Prostate gland (tissue), 2 donors: ENCODE measurements at regions not wholly inside any gene's neighbourhood (a gene's known extent, or its start where the extent isn't known, plus 50 kb on each side); places are given as distances from the start of the nearest gene placed in this dataset.
"Not testable (repeated sequence)": the region's sequence is repeated elsewhere in the genome, so short reads cannot be mapped to it uniquely, and the experiment has no call there.

Experiments used
- DNase-seq: peaks from one replicate; pipeline ENCODE4 v3.0.0-alpha.2; 2019; ENCODE audit warnings: low spot score
- H3K27ac ChIP-seq, 2 donors: fragments of 200-600 bp; sonication (generic); 2 replicates each; pipeline ENCODE4 v1.5.1; 2017 to 2019
- H3K27me3 ChIP-seq: fragments of 200-600 bp; sonication (generic); replicated peaks from 2 replicates; pipeline ENCODE4 v1.5.1; 2019; ENCODE audit not compliant: insufficient read depth
- H3K36me3 ChIP-seq, 2 donors: fragments of 200-600 bp; sonication (generic); 1 replicate in 1 of 2; 2 replicates in 1 of 2; pipeline versions ENCODE4 v1.5.1 to v1.8.1; 2017 to 2019
- H3K4me1 ChIP-seq: fragments of 200-600 bp; sonication (generic); replicated peaks from 2 replicates; pipeline ENCODE4 v1.5.1; 2019
- H3K4me3 ChIP-seq, 2 donors: fragments of 200-600 bp; sonication (generic); 2 replicates each; pipeline ENCODE4 v1.5.1; 2017 to 2019
- H3K9me3 ChIP-seq: fragments of 200-600 bp; sonication (generic); 2 replicates; pipeline ENCODE4 v1.5.1; 2017
- POLR2A ChIP-seq: fragments of 450-650 bp; IDR thresholded peaks from one replicate; pipeline ENCODE4 v1.6.1; 2016; ENCODE audit warnings: antibody characterized with exemption, mild to moderate bottlenecking
- POLR2AphosphoS5 ChIP-seq: sonication (generic); formaldehyde crosslinking; IDR thresholded peaks from one replicate; pipeline ENCODE4 v1.6.1; 2017; ENCODE audit warnings: antibody characterized with exemption
- WGBS: methylation state at CpG from one replicate; pipeline ENCODE4 v1.1.5; 2018; 5-methylcytosine and 5-hydroxymethylcytosine counted together
- intact Hi-C: fragments of 100-400 bp; cut with DNase I; formaldehyde crosslinking; loops from one replicate; pipeline ENCODE4 v1.14.2; 2022
- TF ChIP-seq, protein P1 (sequence below), 4 experiments: fragments of 200-600 bp in 2 of 4; fragments of 450-650 bp in 2 of 4; sonication (generic) in 2 of 4; IDR thresholded peaks; 1 replicate in 3 of 4; 2 replicates in 1 of 4; pipeline ENCODE4 v1.5.1; 2016 to 2019; ENCODE audit warnings: antibody characterized with exemption in 4 of 4, mild to moderate bottlenecking in 2 of 4, moderate library complexity in 2 of 4

DNA sequence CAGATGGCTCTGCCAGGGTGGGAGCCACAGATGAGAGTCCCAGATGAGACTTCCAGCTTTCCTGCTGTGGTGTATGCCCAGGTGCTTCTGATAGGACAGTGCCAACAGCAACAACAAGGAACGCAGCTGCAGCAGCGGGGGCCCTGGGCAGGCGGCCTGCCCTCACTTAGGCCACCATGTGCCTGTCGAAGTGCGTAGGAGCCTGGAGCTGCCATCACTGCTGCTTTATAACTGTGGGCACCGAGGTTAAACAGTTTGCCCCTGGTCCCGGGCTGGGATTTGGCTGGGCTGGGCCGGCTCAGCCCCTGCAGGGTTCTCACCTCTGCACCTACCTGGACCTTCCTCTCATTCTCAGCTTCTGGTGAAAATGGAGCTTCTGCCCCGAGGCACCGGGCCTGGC lies 54.4 kb upstream of the LRPAP1 start:
- H3K4me3 ChIP-seq, H3K4me1 ChIP-seq, H3K9me3 ChIP-seq, intact Hi-C loops, H3K27ac ChIP-seq, H3K36me3 ChIP-seq, DNase-seq, H3K27me3 ChIP-seq: not testable (repeated sequence)
- 93% methylated on average over 10 of the region's 10 CpGs for WGBS

DNA sequence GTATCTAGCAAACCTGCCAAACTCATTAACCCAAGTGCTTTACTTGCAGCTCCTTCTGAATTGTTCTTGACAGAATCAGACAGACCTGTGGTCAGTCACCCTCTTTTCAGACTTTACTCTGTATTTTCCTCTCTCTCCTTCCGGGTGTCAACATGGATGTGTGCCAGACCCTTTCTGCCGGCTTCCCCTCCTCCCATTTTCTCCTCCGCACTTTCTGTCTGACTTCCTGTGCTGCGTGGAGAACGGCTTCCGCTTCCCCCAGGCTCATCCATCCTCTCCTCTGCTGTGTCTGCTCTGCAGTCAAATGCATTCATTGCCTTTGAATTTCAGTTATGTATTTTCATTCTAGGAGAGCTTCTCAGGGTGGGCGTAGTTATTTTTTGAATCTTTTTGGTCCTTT lies 53.3 kb upstream of the LRPAP1 start:
- H3K36me3 ChIP-seq, intact Hi-C loops, H3K4me3 ChIP-seq, H3K27ac ChIP-seq, H3K9me3 ChIP-seq, H3K27me3 ChIP-seq, DNase-seq, H3K4me1 ChIP-seq: not testable (repeated sequence)
- 38% methylated on average over 7 of the region's 7 CpGs for WGBS

DNA sequence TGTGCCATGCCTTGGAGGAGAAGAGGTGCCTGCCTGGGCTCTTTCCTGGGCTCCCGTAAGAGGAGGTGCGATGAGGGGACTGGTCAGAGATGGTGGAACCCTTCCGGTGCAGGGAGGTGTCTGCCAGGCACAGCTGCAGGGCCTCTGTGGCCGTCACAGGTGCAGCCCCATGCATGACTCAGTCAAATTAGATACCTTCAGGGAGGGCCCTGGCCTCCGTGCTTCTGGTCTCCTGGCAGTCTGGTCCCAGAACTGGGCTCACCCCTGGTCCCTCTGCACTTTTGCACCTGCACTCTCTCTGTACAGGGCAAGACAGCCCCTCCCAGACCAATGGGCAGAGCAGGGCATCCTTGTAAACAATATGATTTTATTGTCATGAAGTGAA lies 49.9 kb upstream of the LRPAP1 start:
- Histone ChIP-seq H3K4me3 (no peak overlapping the region), H3K27me3 (no peaks in the 10 kb centered on the region), H3K4me1 (no peaks in the 10 kb centered on the region), H3K9me3 (no peaks in the 10 kb centered on the region), H3K27ac (no peak overlapping the region), H3K36me3 (no peaks in the 10 kb centered on the region)
- 69% methylated on average over 5 of the region's 5 CpGs for WGBS
- no peak for TF ChIP-seq POLR2AphosphoS5
- TF ChIP-seq, protein P1, sequence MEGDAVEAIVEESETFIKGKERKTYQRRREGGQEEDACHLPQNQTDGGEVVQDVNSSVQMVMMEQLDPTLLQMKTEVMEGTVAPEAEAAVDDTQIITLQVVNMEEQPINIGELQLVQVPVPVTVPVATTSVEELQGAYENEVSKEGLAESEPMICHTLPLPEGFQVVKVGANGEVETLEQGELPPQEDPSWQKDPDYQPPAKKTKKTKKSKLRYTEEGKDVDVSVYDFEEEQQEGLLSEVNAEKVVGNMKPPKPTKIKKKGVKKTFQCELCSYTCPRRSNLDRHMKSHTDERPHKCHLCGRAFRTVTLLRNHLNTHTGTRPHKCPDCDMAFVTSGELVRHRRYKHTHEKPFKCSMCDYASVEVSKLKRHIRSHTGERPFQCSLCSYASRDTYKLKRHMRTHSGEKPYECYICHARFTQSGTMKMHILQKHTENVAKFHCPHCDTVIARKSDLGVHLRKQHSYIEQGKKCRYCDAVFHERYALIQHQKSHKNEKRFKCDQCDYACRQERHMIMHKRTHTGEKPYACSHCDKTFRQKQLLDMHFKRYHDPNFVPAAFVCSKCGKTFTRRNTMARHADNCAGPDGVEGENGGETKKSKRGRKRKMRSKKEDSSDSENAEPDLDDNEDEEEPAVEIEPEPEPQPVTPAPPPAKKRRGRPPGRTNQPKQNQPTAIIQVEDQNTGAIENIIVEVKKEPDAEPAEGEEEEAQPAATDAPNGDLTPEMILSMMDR (IDR thresholded peaks at IDR 0.05), result no peak
- TF ChIP-seq POLR2A, result no peak
- DNase-seq, result no peak
- intact Hi-C loops, result no loop called here
